ENCODE measurements at regions not wholly inside any gene's neighbourhood (a gene's known extent, or its start where the extent isn't known, plus 50 kb on each side); places are given as distances from the start of the nearest gene placed in this dataset.

GRCh38 chr2:35035883-35036282, 1319.7 kb upstream of the CRIM1 start:
- TF ChIP-seq, protein P1, sequence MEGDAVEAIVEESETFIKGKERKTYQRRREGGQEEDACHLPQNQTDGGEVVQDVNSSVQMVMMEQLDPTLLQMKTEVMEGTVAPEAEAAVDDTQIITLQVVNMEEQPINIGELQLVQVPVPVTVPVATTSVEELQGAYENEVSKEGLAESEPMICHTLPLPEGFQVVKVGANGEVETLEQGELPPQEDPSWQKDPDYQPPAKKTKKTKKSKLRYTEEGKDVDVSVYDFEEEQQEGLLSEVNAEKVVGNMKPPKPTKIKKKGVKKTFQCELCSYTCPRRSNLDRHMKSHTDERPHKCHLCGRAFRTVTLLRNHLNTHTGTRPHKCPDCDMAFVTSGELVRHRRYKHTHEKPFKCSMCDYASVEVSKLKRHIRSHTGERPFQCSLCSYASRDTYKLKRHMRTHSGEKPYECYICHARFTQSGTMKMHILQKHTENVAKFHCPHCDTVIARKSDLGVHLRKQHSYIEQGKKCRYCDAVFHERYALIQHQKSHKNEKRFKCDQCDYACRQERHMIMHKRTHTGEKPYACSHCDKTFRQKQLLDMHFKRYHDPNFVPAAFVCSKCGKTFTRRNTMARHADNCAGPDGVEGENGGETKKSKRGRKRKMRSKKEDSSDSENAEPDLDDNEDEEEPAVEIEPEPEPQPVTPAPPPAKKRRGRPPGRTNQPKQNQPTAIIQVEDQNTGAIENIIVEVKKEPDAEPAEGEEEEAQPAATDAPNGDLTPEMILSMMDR (IDR thresholded peaks at IDR 0.05): no peak
- TF ChIP-seq POLR2A (IDR thresholded peaks at IDR 0.05): no peak
